ENCODE measurements at regions not wholly inside any gene's neighbourhood (a gene's known extent, or its start where the extent isn't known, plus 50 kb on each side); places are given as distances from the start of the nearest gene placed in this dataset.

GRCh38 chr15:27671819-27672437 lies 427.2 kb downstream of the OCA2 start:
- H3K4me1 ChIP-seq = peaks cover 0 to 7% (median 0%) of the 10 kb centered on the region in 6 donors
- no peaks in the 10 kb centered on the region for H3K27me3 ChIP-seq (replicated peaks in 1 of 7)
- no peaks in the 10 kb centered on the region for H3K36me3 ChIP-seq
- no peak for DNase-seq
- 70 to 78% (median 76%) methylated on average over 13 of the region's 13 CpGs for WGBS, 5 donors
- H3K9me3 ChIP-seq = peaks cover 0 to 5% (median 0%) of the 10 kb centered on the region in 8 donors
- TF ChIP-seq CTCF (IDR thresholded peaks at IDR 0.05 in 8 of 11, conservative IDR thresholded peaks at IDR 0.05 in 3 of 11) (no peak), POLR2AphosphoS5 (IDR thresholded peaks at IDR 0.05) (no peak), POLR2A (IDR thresholded peaks at IDR 0.05) (no peak)
- H3K4me3 ChIP-seq = no peak overlapping the region
- intact Hi-C loops (cut with DNase I; ENCODE audit: low total_unique reads) = no loop called here
- no peak overlapping the region for H3K27ac ChIP-seq

GRCh38 chr15:27670486-27671209 lies 428.5 kb downstream of the OCA2 start:
- DNase-seq = no peak
- WGBS, 5 donors = 60 to 70% (median 63%) methylated on average over 11 of the region's 11 CpGs
- H3K27ac ChIP-seq = no peak overlapping the region
- H3K4me3 ChIP-seq = no peak overlapping the region
- H3K36me3 ChIP-seq = no peaks in the 10 kb centered on the region
- intact Hi-C loops (cut with DNase I; ENCODE audit: low total_unique reads) = no loop called here
- TF ChIP-seq POLR2AphosphoS5 (IDR thresholded peaks at IDR 0.05) (no peak), CTCF (IDR thresholded peaks at IDR 0.05 in 8 of 11, conservative IDR thresholded peaks at IDR 0.05 in 3 of 11) (no peak)
- H3K9me3 ChIP-seq = peaks cover 0 to 9% (median 0%) of the 10 kb centered on the region in 8 donors
- no peaks in the 10 kb centered on the region for H3K27me3 ChIP-seq (replicated peaks in 1 of 7)
- H3K4me1 ChIP-seq = peaks cover 0 to 7% (median 0%) of the 10 kb centered on the region in 6 donors

GRCh38 chr15:27669641-27670040 lies 429.5 kb downstream of the OCA2 start:
- H3K4me1 ChIP-seq = peaks cover 0 to 12% (median 0%) of the 10 kb centered on the region in 6 donors
- DNase-seq = no peak
- intact Hi-C loops (cut with DNase I; ENCODE audit: low total_unique reads) = no loop called here
- H3K36me3 ChIP-seq = no peaks in the 10 kb centered on the region
- no peak overlapping the region for H3K27ac ChIP-seq
- WGBS, 5 donors = 85 to 95% (median 92%) methylated on average over 10 of the region's 10 CpGs
- H3K27me3 ChIP-seq (replicated peaks in 1 of 7) = no peaks in the 10 kb centered on the region
- no peak for TF ChIP-seq POLR2AphosphoS5 (IDR thresholded peaks at IDR 0.05)
- TF ChIP-seq POLR2A (IDR thresholded peaks at IDR 0.05) = no peak
- no peak for TF ChIP-seq CTCF (IDR thresholded peaks at IDR 0.05 in 8 of 11, conservative IDR thresholded peaks at IDR 0.05 in 3 of 11)
- no peak overlapping the region for H3K4me3 ChIP-seq
- H3K9me3 ChIP-seq = peaks cover 0 to 5% (median 0%) of the 10 kb centered on the region in 8 donors

- Histone ChIP-seq H3K27me3 (replicated peaks in 1 of 7) (no peaks in the 10 kb centered on the region), H3K4me3 (no peak overlapping the region), H3K4me1 (peaks cover 0 to 12% (median 0%) of the 10 kb centered on the region in 6 donors), H3K27ac (no peak overlapping the region), H3K9me3 (peaks cover 0 to 4% (median 0%) of the 10 kb centered on the region in 8 donors), H3K36me3 (no peaks in the 10 kb centered on the region)
- no peak for TF ChIP-seq POLR2AphosphoS5 (IDR thresholded peaks at IDR 0.05)
- TF ChIP-seq CTCF (IDR thresholded peaks at IDR 0.05 in 8 of 11, conservative IDR thresholded peaks at IDR 0.05 in 3 of 11) = no peak
- no peak for TF ChIP-seq POLR2A (IDR thresholded peaks at IDR 0.05)
- DNase-seq = no peak
- intact Hi-C loops (cut with DNase I; ENCODE audit: low total_unique reads) = no loop called here
- 77 to 89% (median 81%) methylated on average over 9 of the region's 9 CpGs for WGBS, 5 donors
Measured at GRCh38 chr15:27668471-27669220, 430.5 kb downstream of the OCA2 start.

Measured in spleen (tissue), 11 donors.